DND-41 (cell line): ENCODE measurements at regions not wholly inside any gene's neighbourhood (a gene's known extent, or its start where the extent isn't known, plus 50 kb on each side); places are given as distances from the start of the nearest gene placed in this dataset.

Experiments used
- EZH2 ChIP-seq: IDR thresholded peaks from 3 replicates; pipeline ENCODE4 v1.6.1; 2012; ENCODE audit warnings: borderline replicate concordance, low read depth, mild to moderate bottlenecking, moderate library complexity, low read length, inconsistent platforms; ENCODE audit not compliant: severe bottlenecking
- TF ChIP-seq, protein P1 (sequence below): IDR thresholded peaks from 2 replicates; pipeline ENCODE4 v1.5.1; 2012; ENCODE audit warnings: borderline replicate concordance, low read length, moderate library complexity, mild to moderate bottlenecking; ENCODE audit not compliant: poor library complexity, severe bottlenecking; ENCODE audit errors: extremely low read depth

GRCh38 chr5:34564710-34565235 lies 91.4 kb upstream of the RAI14 start:
- TF ChIP-seq, protein P1, sequence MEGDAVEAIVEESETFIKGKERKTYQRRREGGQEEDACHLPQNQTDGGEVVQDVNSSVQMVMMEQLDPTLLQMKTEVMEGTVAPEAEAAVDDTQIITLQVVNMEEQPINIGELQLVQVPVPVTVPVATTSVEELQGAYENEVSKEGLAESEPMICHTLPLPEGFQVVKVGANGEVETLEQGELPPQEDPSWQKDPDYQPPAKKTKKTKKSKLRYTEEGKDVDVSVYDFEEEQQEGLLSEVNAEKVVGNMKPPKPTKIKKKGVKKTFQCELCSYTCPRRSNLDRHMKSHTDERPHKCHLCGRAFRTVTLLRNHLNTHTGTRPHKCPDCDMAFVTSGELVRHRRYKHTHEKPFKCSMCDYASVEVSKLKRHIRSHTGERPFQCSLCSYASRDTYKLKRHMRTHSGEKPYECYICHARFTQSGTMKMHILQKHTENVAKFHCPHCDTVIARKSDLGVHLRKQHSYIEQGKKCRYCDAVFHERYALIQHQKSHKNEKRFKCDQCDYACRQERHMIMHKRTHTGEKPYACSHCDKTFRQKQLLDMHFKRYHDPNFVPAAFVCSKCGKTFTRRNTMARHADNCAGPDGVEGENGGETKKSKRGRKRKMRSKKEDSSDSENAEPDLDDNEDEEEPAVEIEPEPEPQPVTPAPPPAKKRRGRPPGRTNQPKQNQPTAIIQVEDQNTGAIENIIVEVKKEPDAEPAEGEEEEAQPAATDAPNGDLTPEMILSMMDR = no peak
- no peak for TF ChIP-seq EZH2
